Ecto neural progenitor cell (in vitro differentiated cells): ENCODE measurements at regions not wholly inside any gene's neighbourhood (a gene's known extent, or its start where the extent isn't known, plus 50 kb on each side); places are given as distances from the start of the nearest gene placed in this dataset.

ENCODE experiments used
- DNase-seq: peaks from one replicate; pipeline ENCODE4 v3.0.0-alpha.2; 2018; ENCODE audit warnings: low spot score

- no peak for DNase-seq
These were observed 190.1 kb upstream of the FOXF1 start for GRCh38 chr16:86320237-86320595.

DNA sequence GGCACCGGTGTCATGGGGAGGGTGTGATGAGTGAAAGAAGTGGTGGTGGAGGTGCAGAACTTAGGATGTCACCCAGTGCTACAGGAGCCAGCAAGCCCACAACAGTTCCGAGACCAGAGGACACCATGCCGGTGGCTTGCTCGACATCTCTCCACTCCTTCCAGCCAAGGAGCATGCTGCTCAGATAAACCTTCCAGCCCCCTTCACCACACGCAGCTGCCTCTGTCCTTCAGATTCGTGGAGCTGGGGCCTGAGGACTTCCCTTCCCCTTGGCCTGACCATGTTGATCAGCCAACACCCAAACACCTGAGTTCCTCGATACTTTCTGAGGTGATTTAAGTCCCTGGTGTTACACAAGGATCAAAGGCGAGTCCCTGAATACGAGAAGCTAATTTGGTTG lies 188.8 kb upstream of the FOXF1 start:
- no peak for DNase-seq

DNA sequence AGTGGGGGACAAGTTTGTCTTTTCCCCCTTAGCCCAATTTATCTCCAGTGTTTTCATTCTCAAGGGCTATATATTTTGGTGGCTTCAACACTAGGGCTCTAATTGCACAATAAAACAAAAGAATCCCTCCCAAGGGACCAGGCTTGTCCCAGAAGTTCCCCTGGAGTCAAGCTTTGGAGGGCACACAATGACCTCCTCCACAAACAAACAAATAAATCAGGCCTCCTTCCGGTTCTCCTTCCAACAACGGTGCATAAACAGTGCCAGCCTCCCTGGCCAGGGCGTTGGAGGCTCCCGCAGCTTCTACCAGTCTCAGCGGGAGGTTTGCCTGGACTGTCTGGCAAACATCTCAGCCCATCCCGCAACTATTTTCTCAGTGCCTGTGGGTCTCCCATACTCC lies 188.0 kb upstream of the FOXF1 start:
- no peak for DNase-seq

- no peak for DNase-seq
These were observed 187.5 kb upstream of the FOXF1 start for GRCh38 chr16:86322806-86323205.

GRCh38 chr16:86324320-86324719 lies 186.0 kb upstream of the FOXF1 start:
- DNase-seq = no peak

GRCh38 chr16:86325360-86325759 lies 185.0 kb upstream of the FOXF1 start:
- no peak for DNase-seq

DNA sequence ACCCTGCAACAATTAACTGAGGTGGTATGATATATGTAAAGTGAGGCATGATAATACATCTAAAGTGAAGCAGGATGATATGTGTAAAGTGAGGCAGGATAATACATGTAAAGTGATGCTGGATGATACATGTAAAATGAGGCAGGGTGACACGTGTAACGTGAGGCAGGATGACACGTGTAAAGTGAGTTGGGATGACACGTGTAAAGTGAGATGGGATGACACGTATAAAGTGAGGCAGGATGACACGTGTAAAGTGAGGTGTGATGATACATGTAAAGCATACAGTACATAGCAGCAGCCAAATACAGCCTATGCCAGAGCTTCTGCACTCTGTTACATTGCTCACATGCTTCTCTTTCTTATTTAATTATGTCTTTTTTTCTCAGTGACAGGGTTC lies 184.4 kb upstream of the FOXF1 start:
- DNase-seq = no peak

GRCh38 chr16:86327321-86327720 lies 183.0 kb upstream of the FOXF1 start:
- DNase-seq = no peak

- no peak for DNase-seq
These were observed 179.4 kb upstream of the FOXF1 start for GRCh38 chr16:86330906-86331305.

GRCh38 chr16:86334079-86334635 lies 176.2 kb upstream of the FOXF1 start:
- no peak for DNase-seq

- peak; percentile 41 for DNase-seq
These were observed 174.8 kb upstream of the FOXF1 start for GRCh38 chr16:86335266-86336172.

DNA sequence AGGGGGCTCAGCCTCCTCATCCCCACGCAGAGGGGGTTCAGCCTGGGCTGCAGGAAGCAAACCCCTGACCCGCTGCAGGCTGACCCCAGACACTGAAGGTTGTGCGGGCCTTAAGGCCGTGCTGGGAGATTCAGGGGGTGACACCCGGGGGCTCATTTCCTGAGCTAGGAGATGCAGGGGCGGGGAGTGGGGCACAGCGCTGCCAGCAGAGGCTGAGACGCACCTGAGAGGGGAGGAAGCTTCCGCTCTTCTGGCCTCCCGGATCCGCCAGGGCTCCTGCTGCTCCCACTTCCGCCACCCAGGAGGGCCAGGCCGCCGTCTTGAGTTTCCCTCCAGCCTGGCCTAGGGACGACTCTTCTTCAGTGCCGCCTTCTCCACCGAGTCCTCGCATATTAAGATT lies 173.2 kb upstream of the FOXF1 start:
- peak; percentile 39 for DNase-seq

DNA sequence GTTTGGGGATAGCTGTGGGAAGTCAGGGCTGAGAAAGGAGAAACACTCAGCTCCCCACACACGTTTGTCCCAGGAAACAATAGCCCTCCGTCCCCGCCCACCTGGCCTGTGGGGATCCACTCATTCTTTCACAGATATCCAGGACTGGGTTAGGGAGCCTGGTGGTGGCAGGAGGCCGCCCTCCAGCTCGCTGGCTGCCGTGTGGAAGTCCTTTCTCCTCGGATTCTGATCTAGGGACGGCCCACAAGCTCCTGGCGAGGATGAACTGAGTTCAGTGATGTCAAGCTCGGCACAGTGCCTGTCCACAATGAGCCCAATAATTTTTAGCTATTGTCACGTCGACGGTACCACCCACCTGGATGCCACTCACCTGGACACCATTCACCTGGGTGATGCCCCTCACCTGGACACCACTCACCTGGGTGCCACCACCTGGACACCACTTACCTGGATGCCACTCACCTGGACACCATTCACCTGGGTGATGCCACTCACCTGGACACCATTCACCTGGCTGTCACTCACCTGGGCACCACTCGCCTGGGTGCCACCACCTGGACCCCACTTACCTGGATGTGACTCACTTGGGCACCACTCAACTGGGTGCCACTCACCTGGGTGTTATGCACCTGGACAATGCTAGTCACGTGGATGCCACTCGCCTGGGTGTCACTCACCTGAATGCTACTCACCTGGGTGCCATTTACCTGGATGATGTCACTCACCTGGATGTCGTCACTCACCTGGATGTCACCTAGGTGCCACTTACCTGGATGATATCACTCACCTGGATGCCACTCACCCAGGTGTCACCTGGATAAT lies 172.5 kb upstream of the FOXF1 start:
- no peak for DNase-seq

GRCh38 chr16:86338403-86339115 lies 171.8 kb upstream of the FOXF1 start:
- DNase-seq = no peak

DNA sequence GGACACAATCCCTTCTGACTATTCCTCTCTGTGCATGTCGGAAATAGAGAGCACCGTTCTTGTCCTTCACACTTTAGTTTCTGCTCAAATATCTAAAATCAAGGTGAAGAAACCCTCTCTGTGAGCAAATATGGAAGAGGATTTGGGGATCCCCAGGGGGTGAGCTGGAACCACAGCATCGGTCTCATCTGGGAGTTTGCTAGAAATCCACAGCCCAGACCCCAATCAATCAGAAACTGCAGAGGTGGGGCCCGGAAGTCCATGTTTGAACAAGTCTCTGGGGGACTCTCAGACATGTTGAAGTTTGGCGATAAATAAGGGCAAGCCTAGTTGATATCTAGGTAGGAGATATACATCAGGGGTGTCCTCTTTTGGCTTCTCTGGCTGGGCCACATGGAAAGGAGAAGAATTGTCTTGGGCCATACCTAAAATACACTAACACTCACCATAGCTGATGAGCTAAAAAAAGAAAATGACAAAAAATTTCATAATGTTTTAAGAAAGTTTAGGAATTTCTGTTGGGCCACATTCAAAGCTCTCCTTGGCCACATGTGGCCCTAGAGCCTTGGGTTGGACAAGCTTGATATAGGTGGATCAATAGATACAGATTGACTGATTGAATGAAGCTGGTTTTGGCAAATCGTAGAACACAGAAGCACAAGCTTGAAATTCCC lies 168.0 kb upstream of the FOXF1 start:
- no peak for DNase-seq

GRCh38 chr16:86343027-86343795 lies 167.1 kb upstream of the FOXF1 start:
- DNase-seq = no peak

- no peak for DNase-seq
These were observed 166.3 kb upstream of the FOXF1 start for GRCh38 chr16:86343796-86344585.

GRCh38 chr16:86344586-86344871 lies 165.8 kb upstream of the FOXF1 start:
- DNase-seq = no peak

DNA sequence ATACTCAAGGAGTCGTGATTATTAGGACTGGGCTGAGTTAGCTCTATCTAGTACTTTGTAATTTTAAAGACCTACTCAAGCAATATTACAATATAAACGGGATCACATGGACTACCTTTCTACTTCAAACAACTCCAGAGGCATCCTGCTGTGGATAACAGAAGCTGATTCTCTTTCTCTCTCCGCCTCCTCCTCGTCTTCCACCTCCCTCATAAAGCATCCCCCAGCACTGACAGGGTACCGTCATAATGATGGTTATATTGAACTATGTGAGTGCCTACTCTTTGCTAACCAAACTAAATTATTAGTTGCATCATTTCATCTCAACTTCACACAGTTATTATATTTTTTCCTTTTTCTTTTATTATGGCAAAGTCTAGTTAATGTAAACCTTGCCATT lies 165.4 kb upstream of the FOXF1 start:
- no peak for DNase-seq

- DNase-seq = no peak
These were observed 164.8 kb upstream of the FOXF1 start for GRCh38 chr16:86345516-86345915.
